H1 (cell line): ENCODE measurements at regions not wholly inside any gene's neighbourhood (a gene's known extent, or its start where the extent isn't known, plus 50 kb on each side); places are given as distances from the start of the nearest gene placed in this dataset.

Experiments used
- CTCF ChIA-PET: fragments of 300-600 bp; sonication (Branson Sonifier 250); formaldehyde crosslinking; loops from one replicate; lab custom pipeline; 2021; ENCODE audit not compliant: partially characterized antibody; lab: Charles Lee
- POLR2A ChIA-PET: fragments of 300-600 bp; sonication (Branson Sonifier 250); formaldehyde crosslinking; loops from one replicate; lab custom pipeline; 2021; ENCODE audit warnings: inconsistent platforms; ENCODE audit not compliant: partially characterized antibody; lab: Charles Lee
- DNase-seq, 2 experiments: peaks; one replicate each; pipeline versions ENCODE4 v3.0.0 to v3.0.0-alpha.2; 2010 to 2022; ENCODE audit warnings: low spot score in 2 of 2, low read depth in 1 of 2, mixed read lengths in 1 of 2
- FAIRE-seq: peaks from 2 replicates; lab custom pipeline; 2011; peaks lifted over from hg19 to GRCh38; lab: Jason Lieb, UNC
- H2AFZ ChIP-seq: 2 replicates; pipeline ENCODE4 v1.8.1; 2012; ENCODE audit warnings: low read length, inconsistent platforms
- H2AK5ac ChIP-seq: 2 replicates; pipeline ENCODE4 v1.6.1; 2013; ENCODE audit warnings: low read depth, low read length
- H2BK120ac ChIP-seq: replicated peaks from 2 replicates; pipeline ENCODE3; 2013; ENCODE audit warnings: low read depth, low read length, inconsistent platforms
- H2BK12ac ChIP-seq: 2 replicates; pipeline ENCODE4 v1.6.1; 2013; ENCODE audit warnings: low read depth, low read length
- H2BK15ac ChIP-seq: 2 replicates; pipeline ENCODE4 v1.6.1; 2013; ENCODE audit warnings: low read length
- H2BK20ac ChIP-seq: 2 replicates; pipeline ENCODE4 v1.6.1; 2013; ENCODE audit warnings: low read length
- H2BK5ac ChIP-seq: 2 replicates; pipeline ENCODE4 v1.6.1; 2013; ENCODE audit warnings: low read depth, low read length
- H3K14ac ChIP-seq: 2 replicates; pipeline ENCODE4 v1.6.1; 2013; ENCODE audit warnings: inconsistent platforms; ENCODE audit not compliant: insufficient read length
- H3K18ac ChIP-seq: 2 replicates; pipeline ENCODE4 v1.6.1; 2013; ENCODE audit warnings: low read length; ENCODE audit errors: extremely low read depth
- H3K23ac ChIP-seq: 2 replicates; pipeline ENCODE4 v1.6.1; 2013; ENCODE audit warnings: inconsistent platforms; ENCODE audit not compliant: insufficient read length
- H3K23me2 ChIP-seq: 2 replicates; pipeline ENCODE4 v1.6.1; 2013; ENCODE audit warnings: low read depth, low read length
- H3K27ac ChIP-seq: 2 replicates; pipeline ENCODE4 v1.6.1; 2011; ENCODE audit warnings: low read depth, low read length, inconsistent platforms
- H3K27me3 ChIP-seq, 4 experiments: replicated peaks in 1 of 4; 1 replicate in 1 of 4; 2 replicates in 3 of 4; pipeline versions ENCODE4 v1.6.1 to v1.8.1; 2011 to 2013; ENCODE audit warnings: low read length in 3 of 4, mild to moderate bottlenecking in 3 of 4, inconsistent platforms in 2 of 4, mixed read lengths in 2 of 4, moderate library complexity in 1 of 4; ENCODE audit not compliant: control insufficient read depth in 3 of 4, insufficient read depth in 3 of 4; ENCODE audit errors: extremely low read depth in 1 of 4
- H3K36me3 ChIP-seq, 4 experiments: 2 replicates each; pipeline versions ENCODE4 v1.6.1 to v1.8.1; 2011 to 2013; ENCODE audit warnings: mild to moderate bottlenecking in 4 of 4, low read length in 3 of 4, moderate library complexity in 2 of 4, control low read depth in 1 of 4, inconsistent platforms in 1 of 4; ENCODE audit not compliant: insufficient read depth in 4 of 4, control insufficient read depth in 2 of 4
- H3K4ac ChIP-seq: replicated peaks from 2 replicates; pipeline ENCODE3; 2013; ENCODE audit warnings: low read length, low read depth, mixed read lengths, inconsistent platforms; ENCODE audit not compliant: insufficient read length
- H3K4me1 ChIP-seq, 4 experiments: replicated peaks in 1 of 4; 1 replicate in 1 of 4; 2 replicates in 3 of 4; pipeline versions ENCODE4 v1.6.1 to v1.8.1; 2011 to 2013; ENCODE audit warnings: low read length in 3 of 4, inconsistent platforms in 2 of 4, mixed read lengths in 1 of 4; ENCODE audit not compliant: insufficient read depth in 4 of 4, control insufficient read depth in 3 of 4
- H3K4me2 ChIP-seq, 2 experiments: 2 replicates each; pipeline versions ENCODE4 v1.6.1 to v1.8.1; 2011 to 2013; ENCODE audit warnings: low read depth in 2 of 2, low read length in 2 of 2, control low read depth in 1 of 2, inconsistent platforms in 1 of 2, mild to moderate bottlenecking in 1 of 2; ENCODE audit not compliant: insufficient read depth in 1 of 2
- H3K4me3 ChIP-seq, 4 experiments: fragments of 200-600, 300-600 bp in 1 of 4; sonication (generic), shearing (Covaris generic), sonication (Bioruptor Twin) in 1 of 4; 2 replicates each; pipeline versions ENCODE4 v1.5.1 to v1.8.1; 2011 to 2016; ENCODE audit warnings: low read length in 4 of 4, low read depth in 3 of 4, control low read depth in 2 of 4, inconsistent platforms in 2 of 4, mild to moderate bottlenecking in 2 of 4, mixed read lengths in 1 of 4, moderate library complexity in 1 of 4; ENCODE audit not compliant: insufficient read depth in 2 of 4; ENCODE audit errors: extremely low read depth in 1 of 4
- H3K56ac ChIP-seq: replicated peaks from 2 replicates; pipeline ENCODE3; 2013; ENCODE audit warnings: low read depth, mild to moderate bottlenecking, mixed read lengths, low read length, inconsistent platforms; ENCODE audit not compliant: insufficient read length
- H3K79me1 ChIP-seq: 2 replicates; pipeline ENCODE4 v1.6.1; 2013; ENCODE audit warnings: low read depth, low read length, control low read depth
- H3K79me2 ChIP-seq, 2 experiments: 2 replicates each; pipeline versions ENCODE4 v1.6.1 to v1.8.1; 2012 to 2013; ENCODE audit warnings: low read length in 2 of 2, mild to moderate bottlenecking in 2 of 2, inconsistent platforms in 1 of 2; ENCODE audit not compliant: insufficient read depth in 2 of 2, control insufficient read depth in 1 of 2
- H3K9ac ChIP-seq, 4 experiments: replicated peaks in 1 of 4; 1 replicate in 1 of 4; 2 replicates in 3 of 4; pipeline versions ENCODE4 v1.6.1 to v1.8.1; 2011 to 2013; ENCODE audit warnings: low read depth in 3 of 4, low read length in 3 of 4, control low read depth in 2 of 4, mild to moderate bottlenecking in 2 of 4, moderate library complexity in 2 of 4, inconsistent platforms in 1 of 4; ENCODE audit errors: extremely low read depth in 1 of 4
- H3K9me3 ChIP-seq, 2 experiments: 2 replicates each; pipeline versions ENCODE4 v1.6.1 to v1.8.1; 2012 to 2013; ENCODE audit warnings: mild to moderate bottlenecking in 2 of 2, moderate library complexity in 2 of 2, control low read depth in 1 of 2, inconsistent platforms in 1 of 2, low read depth in 1 of 2, low read length in 1 of 2, mixed read lengths in 1 of 2; ENCODE audit not compliant: insufficient read depth in 2 of 2
- H4K20me1 ChIP-seq, 2 experiments: replicated peaks in 1 of 2; 2 replicates each; pipeline versions ENCODE3 to v1.8.1; 2011 to 2013; ENCODE audit warnings: inconsistent platforms in 2 of 2, low read length in 2 of 2, mild to moderate bottlenecking in 1 of 2; ENCODE audit not compliant: insufficient read depth in 2 of 2, control insufficient read depth in 1 of 2
- H4K5ac ChIP-seq: 2 replicates; pipeline ENCODE4 v1.6.1; 2013; ENCODE audit warnings: low read length, low read depth, mixed read lengths, inconsistent platforms; ENCODE audit not compliant: insufficient read length
- H4K8ac ChIP-seq: 2 replicates; pipeline ENCODE4 v1.8.0; 2013; ENCODE audit warnings: mild to moderate bottlenecking, moderate library complexity, low read length, inconsistent platforms; ENCODE audit not compliant: insufficient read depth; ENCODE audit errors: extremely low read depth
- H4K91ac ChIP-seq: replicated peaks from 2 replicates; pipeline ENCODE3; 2013; ENCODE audit warnings: low read length, mixed read lengths, inconsistent platforms; ENCODE audit not compliant: insufficient read length
- ASH2L ChIP-seq: fragments of 200-600, 300-600 bp; sonication (generic); IDR thresholded peaks from one replicate; pipeline ENCODE4 v1.7.1; 2017; ENCODE audit warnings: low read length
- POLR2A ChIP-seq, 2 experiments: IDR thresholded peaks; 1 replicate in 1 of 2; 2 replicates in 1 of 2; pipeline ENCODE4 v1.6.1; 2011; ENCODE audit warnings: low read depth in 2 of 2, low read length in 2 of 2, mild to moderate bottlenecking in 2 of 2; ENCODE audit errors: control extremely low read depth in 1 of 2
- USF2 ChIP-seq: IDR thresholded peaks from 2 replicates; pipeline ENCODE4 v1.6.1; 2011; ENCODE audit warnings: low read length, improper control_type of control experiment
- WGBS, 2 experiments: shearing (Covaris generic) in 1 of 2; methylation state at CpG; one replicate each; pipeline versions ENCODE4 v1.1.6 to v1.1.7; 2013 to 2015; ENCODE audit warnings: low lambda C conversion rate in 2 of 2, mixed read lengths in 2 of 2, inconsistent platforms in 1 of 2, low coverage in 1 of 2, missing lambda C conversion rate in 1 of 2; ENCODE audit not compliant: insufficient replicate concordance in 2 of 2, insufficient coverage in 1 of 2, insufficient read length in 1 of 2; ENCODE audit errors: extremely low coverage in 1 of 2, missing lambda C conversion rate in 1 of 2; 5-methylcytosine and 5-hydroxymethylcytosine counted together
- TF ChIP-seq, protein P1 (sequence below): IDR thresholded peaks from 2 replicates; pipeline ENCODE4 v1.6.1; 2012; ENCODE audit warnings: low read length, inconsistent platforms

DNA sequence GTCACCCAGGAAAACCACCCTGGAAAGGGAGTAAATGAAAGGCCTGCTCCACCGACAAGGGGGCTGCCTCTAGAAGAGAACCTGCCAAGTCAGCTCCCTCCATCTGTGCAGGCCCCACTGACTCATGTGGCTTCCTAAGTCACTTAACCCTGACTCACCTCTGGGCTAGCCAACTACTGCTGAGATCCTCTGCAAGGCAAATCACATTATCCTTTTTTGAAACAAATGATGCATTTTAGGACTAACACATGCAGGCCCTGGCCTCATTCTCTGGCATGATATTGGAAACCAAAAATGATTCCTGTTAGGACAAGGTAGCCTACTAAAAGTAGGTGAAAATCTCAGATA is 474.6 kb downstream of the EPHA4 start:
- Histone ChIP-seq H4K20me1 (no peaks in the 10 kb centered on the region), H3K4ac (no peak overlapping the region), H3K23ac (no peak overlapping the region), H2BK20ac (no peak overlapping the region), H3K4me2 (no peak overlapping the region), H3K79me2 (no peaks in the 10 kb centered on the region), H3K4me3 (no peak overlapping the region), H3K4me1 (no peaks in the 10 kb centered on the region), H3K9me3 (no peaks in the 10 kb centered on the region), H4K5ac (no peak overlapping the region), H2BK120ac (no peak overlapping the region), H3K9ac (no peak overlapping the region), H4K91ac (no peak overlapping the region), H2BK15ac (no peak overlapping the region), H3K56ac (no peak overlapping the region), H3K14ac (no peak overlapping the region), H3K79me1 (no peaks in the 10 kb centered on the region), H3K27me3 (no peaks in the 10 kb centered on the region), H2BK5ac (no peak overlapping the region), H2AK5ac (no peak overlapping the region), H3K27ac (no peak overlapping the region), H3K18ac (no peak overlapping the region), H3K36me3 (no peaks in the 10 kb centered on the region), H3K23me2 (no peaks in the 10 kb centered on the region), H2BK12ac (no peak overlapping the region), H2AFZ (no peak overlapping the region), H4K8ac (no peak overlapping the region)
- no peak for DNase-seq
- ChIA-PET CTCF (no interaction called here), POLR2A (no interaction called here)
- WGBS, 2 experiments = 100% methylated on average over 1 of the region's 1 CpG; no CpG with 5 or more reads in 1 of the 2 experiments
- TF ChIP-seq USF2 = no peak
- TF ChIP-seq, protein P1, sequence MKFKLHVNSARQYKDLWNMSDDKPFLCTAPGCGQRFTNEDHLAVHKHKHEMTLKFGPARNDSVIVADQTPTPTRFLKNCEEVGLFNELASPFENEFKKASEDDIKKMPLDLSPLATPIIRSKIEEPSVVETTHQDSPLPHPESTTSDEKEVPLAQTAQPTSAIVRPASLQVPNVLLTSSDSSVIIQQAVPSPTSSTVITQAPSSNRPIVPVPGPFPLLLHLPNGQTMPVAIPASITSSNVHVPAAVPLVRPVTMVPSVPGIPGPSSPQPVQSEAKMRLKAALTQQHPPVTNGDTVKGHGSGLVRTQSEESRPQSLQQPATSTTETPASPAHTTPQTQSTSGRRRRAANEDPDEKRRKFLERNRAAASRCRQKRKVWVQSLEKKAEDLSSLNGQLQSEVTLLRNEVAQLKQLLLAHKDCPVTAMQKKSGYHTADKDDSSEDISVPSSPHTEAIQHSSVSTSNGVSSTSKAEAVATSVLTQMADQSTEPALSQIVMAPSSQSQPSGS = no peak
- TF ChIP-seq POLR2A (IDR thresholded peaks at IDR 0.05; ENCODE audit: control extremely low read depth in 1 of 2, low read depth in 2 of 2, low read length in 2 of 2) = no peak
- no peak for TF ChIP-seq ASH2L
- FAIRE-seq = no peak
